Gastrocnemius medialis (tissue), 4 donors: ENCODE measurements at regions not wholly inside any gene's neighbourhood (a gene's known extent, or its start where the extent isn't known, plus 50 kb on each side); places are given as distances from the start of the nearest gene placed in this dataset.
"Not testable (repeated sequence)": the region's sequence is repeated elsewhere in the genome, so short reads cannot be mapped to it uniquely, and the experiment has no call there.

Experiments used
- ATAC-seq, 2 donors: fragments of 150-250 bp; one replicate each; pipeline ENCODE4 v1.9.1; 2016
- DNase-seq, 2 donors: peaks; one replicate each; pipeline ENCODE4 v3.0.0-alpha.2; 2019
- H3K27ac ChIP-seq, 4 donors: fragments of 200-600 bp; sonication (generic); 1 replicate in 1 of 4; 2 replicates in 3 of 4; pipeline ENCODE4 v1.5.1; 2016 to 2018; ENCODE audit warnings: mild to moderate bottlenecking in 2 of 4, moderate library complexity in 1 of 4
- H3K27me3 ChIP-seq, 3 donors: fragments of 200-600 bp; sonication (generic) in 2 of 3; 1 replicate in 1 of 3; 2 replicates in 2 of 3; pipeline versions ENCODE4 v1.5.1 to v1.6.0; 2016 to 2019; ENCODE audit warnings: mild to moderate bottlenecking in 1 of 3, moderate library complexity in 1 of 3
- H3K36me3 ChIP-seq, 2 donors: fragments of 200-600 bp; sonication (generic) in 1 of 2; one replicate each; pipeline ENCODE4 v1.5.1; 2017 to 2018
- H3K4me1 ChIP-seq, 2 donors: fragments of 200-600 bp; sonication (generic) in 1 of 2; one replicate each; pipeline ENCODE4 v1.5.1; 2016 to 2017; ENCODE audit warnings: mild to moderate bottlenecking in 2 of 2
- H3K4me3 ChIP-seq, 4 donors: fragments of 200-600 bp; sonication (generic) in 3 of 4; 1 replicate in 1 of 4; 2 replicates in 3 of 4; pipeline ENCODE4 v1.5.1; 2016 to 2019; ENCODE audit warnings: mild to moderate bottlenecking in 2 of 4
- H3K9me3 ChIP-seq, 3 donors: fragments of 200-600 bp; sonication (generic) in 2 of 3; 1 replicate in 1 of 3; 2 replicates in 2 of 3; pipeline ENCODE4 v1.5.1; 2016 to 2019
- POLR2A ChIP-seq, 2 donors: fragments of 450-650 bp; IDR thresholded peaks; one replicate each; pipeline ENCODE4 v1.6.1; 2017; ENCODE audit warnings: antibody characterized with exemption in 2 of 2, mild to moderate bottlenecking in 2 of 2, moderate library complexity in 2 of 2
- in situ Hi-C, 4 donors: fragments of 200-750 bp; cut with MboI; loops; one replicate each; pipeline versions ENCODE4 v1.15.0 to v1.8.0; 2017; ENCODE audit warnings: low sequenced_read_pairs in 4 of 4
- intact Hi-C: fragments of 100-400 bp; cut with DNase I; formaldehyde crosslinking; loops from one replicate; pipeline ENCODE4 v1.15.1; 2023; ENCODE audit warnings: low total_unique reads
- TF ChIP-seq, protein P1 (sequence below), 5 experiments: fragments of 450-650 bp in 3 of 5; fragments of 200-600 bp in 2 of 5; sonication (generic) in 2 of 5; IDR thresholded peaks in 4 of 5; conservative IDR thresholded peaks in 1 of 5; 1 replicate in 4 of 5; 2 replicates in 1 of 5; pipeline ENCODE4 v1.5.1; 2016 to 2019; ENCODE audit warnings: antibody characterized with exemption in 5 of 5, mild to moderate bottlenecking in 3 of 5, moderate library complexity in 3 of 5

DNA sequence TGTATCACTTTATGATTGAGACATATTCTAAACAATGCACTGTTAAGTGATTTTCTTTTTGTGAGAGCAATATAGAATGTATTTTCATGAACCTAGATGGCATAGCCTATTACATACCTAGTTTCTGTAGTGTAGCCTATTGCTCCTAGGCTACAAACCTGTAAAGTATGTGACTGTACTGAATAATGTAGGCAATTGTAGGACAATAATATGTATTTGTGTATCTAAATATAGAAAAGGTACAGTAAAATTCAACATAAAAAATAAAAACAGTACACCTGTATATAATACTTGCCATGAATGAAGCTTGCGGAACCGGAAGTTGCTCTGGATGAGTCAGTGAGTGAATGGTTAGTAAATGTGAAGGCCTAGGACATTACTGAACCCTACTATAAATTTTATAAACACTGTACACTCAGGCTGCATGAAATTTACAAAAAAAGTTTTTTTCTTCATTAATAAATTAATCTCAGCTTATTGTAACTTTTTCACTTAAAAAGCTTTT lies 106.7 kb downstream of the VSIG4 start:
- TF ChIP-seq POLR2A (IDR thresholded peaks at IDR 0.05): no peak
- TF ChIP-seq, protein P1, sequence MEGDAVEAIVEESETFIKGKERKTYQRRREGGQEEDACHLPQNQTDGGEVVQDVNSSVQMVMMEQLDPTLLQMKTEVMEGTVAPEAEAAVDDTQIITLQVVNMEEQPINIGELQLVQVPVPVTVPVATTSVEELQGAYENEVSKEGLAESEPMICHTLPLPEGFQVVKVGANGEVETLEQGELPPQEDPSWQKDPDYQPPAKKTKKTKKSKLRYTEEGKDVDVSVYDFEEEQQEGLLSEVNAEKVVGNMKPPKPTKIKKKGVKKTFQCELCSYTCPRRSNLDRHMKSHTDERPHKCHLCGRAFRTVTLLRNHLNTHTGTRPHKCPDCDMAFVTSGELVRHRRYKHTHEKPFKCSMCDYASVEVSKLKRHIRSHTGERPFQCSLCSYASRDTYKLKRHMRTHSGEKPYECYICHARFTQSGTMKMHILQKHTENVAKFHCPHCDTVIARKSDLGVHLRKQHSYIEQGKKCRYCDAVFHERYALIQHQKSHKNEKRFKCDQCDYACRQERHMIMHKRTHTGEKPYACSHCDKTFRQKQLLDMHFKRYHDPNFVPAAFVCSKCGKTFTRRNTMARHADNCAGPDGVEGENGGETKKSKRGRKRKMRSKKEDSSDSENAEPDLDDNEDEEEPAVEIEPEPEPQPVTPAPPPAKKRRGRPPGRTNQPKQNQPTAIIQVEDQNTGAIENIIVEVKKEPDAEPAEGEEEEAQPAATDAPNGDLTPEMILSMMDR (IDR thresholded peaks at IDR 0.05 in 4 of 5, conservative IDR thresholded peaks at IDR 0.05 in 1 of 5): no peak
- ATAC-seq (no peak), DNase-seq (no peak)
- no peaks in the 10 kb centered on the region for H3K4me1 ChIP-seq
- no peaks in the 10 kb centered on the region for H3K36me3 ChIP-seq
- H3K4me3 ChIP-seq: no peak overlapping the region
- H3K27ac ChIP-seq: no peak overlapping the region
- no peaks in the 10 kb centered on the region for H3K9me3 ChIP-seq
- in situ Hi-C loops (no loop called here), intact Hi-C loops (no loop called here)
- peaks cover 0 to 2% (median 0%) of the 10 kb centered on the region in 3 donors for H3K27me3 ChIP-seq

GRCh38 chrX:65932173-65933084 lies 107.5 kb downstream of the VSIG4 start:
- no peaks in the 10 kb centered on the region for H3K4me1 ChIP-seq
- H3K4me3 ChIP-seq: no peak overlapping the region
- intact Hi-C loops (no loop called here), in situ Hi-C loops (no loop called here)
- H3K9me3 ChIP-seq: no peaks in the 10 kb centered on the region
- ATAC-seq (no peak), DNase-seq (no peak)
- H3K36me3 ChIP-seq: no peaks in the 10 kb centered on the region
- H3K27ac ChIP-seq: no peak overlapping the region
- H3K27me3 ChIP-seq: peaks cover 0 to 2% (median 0%) of the 10 kb centered on the region in 3 donors
- TF ChIP-seq, protein P1 (IDR thresholded peaks at IDR 0.05 in 4 of 5, conservative IDR thresholded peaks at IDR 0.05 in 1 of 5): no peak
- no peak for TF ChIP-seq POLR2A (IDR thresholded peaks at IDR 0.05)

- no peaks in the 10 kb centered on the region for H3K9me3 ChIP-seq
- H3K27me3 ChIP-seq: no peaks in the 10 kb centered on the region
- intact Hi-C loops (no loop called here), in situ Hi-C loops (no loop called here)
- H3K36me3 ChIP-seq: no peaks in the 10 kb centered on the region
- DNase-seq (no peak), ATAC-seq (no peak)
- no peak overlapping the region for H3K27ac ChIP-seq
- no peak overlapping the region for H3K4me3 ChIP-seq
- H3K4me1 ChIP-seq: no peaks in the 10 kb centered on the region
- TF ChIP-seq, protein P1 (IDR thresholded peaks at IDR 0.05 in 4 of 5, conservative IDR thresholded peaks at IDR 0.05 in 1 of 5): no peak
- TF ChIP-seq POLR2A (IDR thresholded peaks at IDR 0.05): no peak
These were observed 111.4 kb downstream of the VSIG4 start for GRCh38 chrX:65928522-65928921.

GRCh38 chrX:65927386-65927785 lies 112.5 kb downstream of the VSIG4 start:
- intact Hi-C loops, in situ Hi-C loops, ATAC-seq, H3K36me3 ChIP-seq, H3K9me3 ChIP-seq, H3K4me1 ChIP-seq, DNase-seq, H3K4me3 ChIP-seq, H3K27ac ChIP-seq, H3K27me3 ChIP-seq: not testable (repeated sequence)

DNA sequence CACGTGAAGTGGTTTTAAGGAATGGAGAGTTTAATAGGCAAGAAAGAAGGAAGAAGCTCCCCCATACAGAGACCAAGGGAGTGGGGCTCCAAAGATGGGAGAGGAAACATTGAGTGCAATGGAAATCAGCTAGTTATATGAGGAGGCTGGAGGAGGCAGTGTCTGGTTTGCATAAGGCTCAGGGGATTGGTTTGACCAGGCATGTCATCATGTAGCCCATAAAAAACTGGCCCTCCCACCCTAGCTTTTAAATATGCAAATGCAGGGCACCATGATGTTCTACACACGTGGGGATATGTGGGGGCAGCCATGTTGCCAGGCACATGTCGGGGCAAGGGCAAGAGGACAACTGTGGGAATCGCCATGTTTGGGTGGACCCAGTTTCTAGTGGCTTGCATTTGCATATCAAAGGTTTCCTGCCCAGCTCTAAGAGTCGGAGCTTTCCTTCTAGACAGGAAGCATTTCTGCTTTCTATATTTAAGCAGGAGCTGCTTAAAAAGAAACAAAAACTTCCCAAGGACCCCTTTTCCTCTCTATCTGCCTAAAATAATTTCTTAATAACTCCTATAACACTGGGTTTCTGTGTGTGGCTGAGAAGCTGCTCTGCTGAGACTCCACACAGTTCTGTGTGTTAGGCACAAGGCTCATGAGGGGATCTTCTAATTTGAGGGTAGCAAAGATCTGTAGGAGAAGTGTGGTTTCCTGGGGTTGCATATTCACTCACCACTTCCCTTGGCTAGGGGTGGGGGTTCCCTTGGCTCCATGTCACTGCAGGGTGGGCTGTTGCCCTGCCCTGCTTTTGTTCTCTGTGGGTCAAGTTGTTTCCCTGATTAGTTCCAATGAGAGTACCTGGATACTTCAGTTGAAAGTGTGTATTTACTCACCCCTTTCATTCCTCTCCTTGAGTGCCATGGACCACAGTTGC lies 113.5 kb downstream of the VSIG4 start:
- in situ Hi-C loops: no loop called here
- no peaks in the 10 kb centered on the region for H3K27me3 ChIP-seq
- no peak for DNase-seq

More for the DNA sequence above, 113.5 kb downstream of the VSIG4 start:
- no peak for TF ChIP-seq POLR2A (IDR thresholded peaks at IDR 0.05)
- TF ChIP-seq, protein P1 (IDR thresholded peaks at IDR 0.05 in 4 of 5, conservative IDR thresholded peaks at IDR 0.05 in 1 of 5): no peak
- Histone ChIP-seq H3K4me3 (no peak overlapping the region), H3K4me1 (no peaks in the 10 kb centered on the region), H3K27ac (no peak overlapping the region), H3K36me3 (no peaks in the 10 kb centered on the region), H3K9me3 (no peaks in the 10 kb centered on the region)
- ATAC-seq: no peak
- intact Hi-C loops: no loop called here
